DOHH2 (cell line): ENCODE measurements at regions not wholly inside any gene's neighbourhood (a gene's known extent, or its start where the extent isn't known, plus 50 kb on each side); places are given as distances from the start of the nearest gene placed in this dataset.

ENCODE experiments used
- H3F3A ChIP-seq: fragments of 200-600 bp; sonication (generic), shearing (Covaris generic); 2 replicates; pipeline ENCODE4 v1.6.0; 2016; ENCODE audit warnings: antibody characterized with exemption, mild to moderate bottlenecking; ENCODE audit not compliant: control insufficient read depth, insufficient read depth
- H3K27ac ChIP-seq: fragments of 200-600 bp; sonication (generic); 2 replicates; pipeline ENCODE4 v1.5.1; 2014; ENCODE audit warnings: low read depth, mild to moderate bottlenecking, low read length, moderate library complexity
- H3K27me3 ChIP-seq: fragments of 200-600 bp; sonication (generic); 2 replicates; pipeline ENCODE4 v1.6.1; 2014; ENCODE audit warnings: mild to moderate bottlenecking, low read length, mixed read lengths; ENCODE audit not compliant: control insufficient read depth
- H3K36me3 ChIP-seq: fragments of 200-600 bp; sonication (generic); 2 replicates; pipeline ENCODE4 v1.6.1; 2014; ENCODE audit warnings: mild to moderate bottlenecking, low read length, moderate library complexity, mixed read lengths; ENCODE audit not compliant: control insufficient read depth
- H3K4me1 ChIP-seq: fragments of 200-600 bp; sonication (generic); 2 replicates; pipeline ENCODE4 v1.6.1; 2014; ENCODE audit warnings: mild to moderate bottlenecking, low read length, mixed read lengths; ENCODE audit not compliant: control insufficient read depth
- H3K4me2 ChIP-seq: fragments of 200-600 bp; sonication (generic); 2 replicates; pipeline ENCODE4 v1.6.0; 2014; ENCODE audit warnings: mild to moderate bottlenecking, low read length, moderate library complexity
- H3K4me3 ChIP-seq: fragments of 200-600 bp; sonication (generic); 2 replicates; pipeline ENCODE4 v1.5.1; 2014; ENCODE audit warnings: mild to moderate bottlenecking, low read length, mixed read lengths
- H3K79me2 ChIP-seq: fragments of 200-600 bp; sonication (generic); 2 replicates; pipeline ENCODE4 v1.6.1; 2014; ENCODE audit warnings: mild to moderate bottlenecking, low read length, mixed read lengths; ENCODE audit not compliant: control insufficient read depth
- H3K9me2 ChIP-seq: fragments of 200-600 bp; sonication (generic); replicated peaks from 2 replicates; pipeline ENCODE4 v1.6.1; 2014; ENCODE audit warnings: mild to moderate bottlenecking, low read length, mixed read lengths; ENCODE audit not compliant: control insufficient read depth
- H3K9me3 ChIP-seq: fragments of 200-600 bp; sonication (generic); 2 replicates; pipeline ENCODE4 v1.6.1; 2014; ENCODE audit warnings: antibody characterized with exemption, low read length, mixed read lengths; ENCODE audit not compliant: control insufficient read depth, insufficient read depth
- H4K20me1 ChIP-seq: fragments of 200-600 bp; sonication (generic); 2 replicates; pipeline ENCODE4 v1.6.0; 2014; ENCODE audit warnings: low read depth, mild to moderate bottlenecking, antibody characterized with exemption, low read length, moderate library complexity; ENCODE audit not compliant: control insufficient read depth, insufficient read depth
- EZH2phosphoT487 ChIP-seq: fragments of 200-600 bp; sonication (generic); IDR thresholded peaks from 2 replicates; pipeline ENCODE4 v1.6.1; 2017; ENCODE audit warnings: borderline replicate concordance, mild to moderate bottlenecking, antibody characterized with exemption, low read length, moderate library complexity, mixed read lengths
- TF ChIP-seq, protein P1 (sequence below): fragments of 200-600 bp; sonication (generic); IDR thresholded peaks from one replicate; pipeline ENCODE4 v1.5.1; 2014; ENCODE audit warnings: antibody characterized with exemption, mild to moderate bottlenecking, low read depth, low read length; ENCODE audit not compliant: poor library complexity, severe bottlenecking

DNA sequence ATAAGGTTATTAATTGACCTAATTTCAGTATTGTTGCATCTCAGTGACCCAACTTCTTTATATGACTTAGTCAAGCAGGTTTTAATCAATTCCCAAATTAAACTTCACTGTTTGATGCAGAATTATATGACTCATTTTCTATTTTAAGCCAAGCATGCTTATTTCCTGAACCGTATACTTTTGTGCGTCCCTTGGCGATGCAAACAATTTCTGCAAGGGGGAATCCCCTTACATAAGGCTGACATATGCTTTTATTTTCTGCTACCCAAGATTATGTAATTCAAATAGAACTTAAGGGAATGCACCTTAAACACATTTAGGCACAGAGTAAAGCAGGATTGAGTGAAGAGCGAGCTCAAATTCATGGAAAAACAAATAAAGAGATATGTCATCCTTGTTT lies 303.9 kb downstream of the PDCD6IP start:
- Histone ChIP-seq H3K27me3 (no peaks in the 10 kb centered on the region), H3K9me2 (no peaks in the 10 kb centered on the region), H3K9me3 (peaks cover 4% of the 10 kb centered on the region; the same call in 1 of the 2 replicates), H4K20me1 (no peaks in the 10 kb centered on the region), H3K4me1 (peaks cover 41% of the 10 kb centered on the region), H3F3A (peaks cover 2% of the 10 kb centered on the region; the same call in 1 of the 2 replicates), H3K4me2 (peak overlapping the region; percentile 56), H3K79me2 (no peaks in the 10 kb centered on the region), H3K4me3 (peak overlapping the region; percentile 20), H3K27ac (peak overlapping the region; percentile 4; the same call in 1 of the 2 replicates), H3K36me3 (no peaks in the 10 kb centered on the region)
- no peak for TF ChIP-seq EZH2phosphoT487
- TF ChIP-seq, protein P1, sequence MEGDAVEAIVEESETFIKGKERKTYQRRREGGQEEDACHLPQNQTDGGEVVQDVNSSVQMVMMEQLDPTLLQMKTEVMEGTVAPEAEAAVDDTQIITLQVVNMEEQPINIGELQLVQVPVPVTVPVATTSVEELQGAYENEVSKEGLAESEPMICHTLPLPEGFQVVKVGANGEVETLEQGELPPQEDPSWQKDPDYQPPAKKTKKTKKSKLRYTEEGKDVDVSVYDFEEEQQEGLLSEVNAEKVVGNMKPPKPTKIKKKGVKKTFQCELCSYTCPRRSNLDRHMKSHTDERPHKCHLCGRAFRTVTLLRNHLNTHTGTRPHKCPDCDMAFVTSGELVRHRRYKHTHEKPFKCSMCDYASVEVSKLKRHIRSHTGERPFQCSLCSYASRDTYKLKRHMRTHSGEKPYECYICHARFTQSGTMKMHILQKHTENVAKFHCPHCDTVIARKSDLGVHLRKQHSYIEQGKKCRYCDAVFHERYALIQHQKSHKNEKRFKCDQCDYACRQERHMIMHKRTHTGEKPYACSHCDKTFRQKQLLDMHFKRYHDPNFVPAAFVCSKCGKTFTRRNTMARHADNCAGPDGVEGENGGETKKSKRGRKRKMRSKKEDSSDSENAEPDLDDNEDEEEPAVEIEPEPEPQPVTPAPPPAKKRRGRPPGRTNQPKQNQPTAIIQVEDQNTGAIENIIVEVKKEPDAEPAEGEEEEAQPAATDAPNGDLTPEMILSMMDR: no peak

DNA sequence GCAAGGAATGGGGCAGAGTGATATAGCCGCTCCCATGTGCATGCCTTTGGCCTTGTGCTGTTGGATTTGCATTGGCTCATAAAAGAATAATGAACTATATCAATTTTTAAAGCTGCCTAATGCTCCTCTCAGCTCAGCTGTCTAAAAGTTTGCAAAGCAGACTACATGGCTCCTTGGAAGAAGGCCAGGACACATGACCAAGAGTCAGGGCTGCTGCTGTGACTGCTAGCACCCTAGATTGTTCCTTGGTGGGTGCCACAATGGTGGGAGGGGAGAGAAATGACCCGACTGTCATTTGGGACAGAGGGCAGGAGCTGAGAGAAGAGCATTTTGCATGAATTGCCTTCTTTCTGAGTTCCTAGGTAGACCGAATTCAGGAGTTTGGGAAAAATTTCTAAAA lies 307.9 kb downstream of the PDCD6IP start:
- Histone ChIP-seq H3K36me3 (no peaks in the 10 kb centered on the region), H3K4me2 (no peak overlapping the region), H3K27me3 (no peaks in the 10 kb centered on the region), H3K27ac (no peak overlapping the region), H3K9me2 (no peaks in the 10 kb centered on the region), H3K9me3 (no peaks in the 10 kb centered on the region), H4K20me1 (no peaks in the 10 kb centered on the region), H3K4me1 (peaks cover 72% of the 10 kb centered on the region), H3K4me3 (no peak overlapping the region), H3F3A (peaks cover 18% of the 10 kb centered on the region), H3K79me2 (no peaks in the 10 kb centered on the region)
- TF ChIP-seq, protein P1: no peak
- no peak for TF ChIP-seq EZH2phosphoT487

- peak overlapping the region; percentile 64 for H3K27ac ChIP-seq
- H3F3A ChIP-seq: peaks cover 18% of the 10 kb centered on the region
- H3K4me2 ChIP-seq: peak overlapping the region; percentile 58
- H3K9me2 ChIP-seq: no peaks in the 10 kb centered on the region
- no peaks in the 10 kb centered on the region for H3K36me3 ChIP-seq
- no peak for TF ChIP-seq EZH2phosphoT487
- TF ChIP-seq, protein P1: peak; percentile 91
- H3K4me1 ChIP-seq: peaks cover 67% of the 10 kb centered on the region
- H4K20me1 ChIP-seq: no peaks in the 10 kb centered on the region
- peak overlapping the region; percentile 34 for H3K4me3 ChIP-seq
- no peaks in the 10 kb centered on the region for H3K79me2 ChIP-seq
- no peaks in the 10 kb centered on the region for H3K9me3 ChIP-seq
- H3K27me3 ChIP-seq: no peaks in the 10 kb centered on the region
Measured at GRCh38 chr3:34106879-34107278, 308.4 kb downstream of the PDCD6IP start.
